GM20000 (cell line): ENCODE measurements at regions not wholly inside any gene's neighbourhood (a gene's known extent, or its start where the extent isn't known, plus 50 kb on each side); places are given as distances from the start of the nearest gene placed in this dataset.

Experiments
- DNase-seq: peaks from one replicate; pipeline ENCODE4 v3.0.0; 2012; ENCODE audit warnings: low spot score
- CTCF ChIP-seq: IDR thresholded peaks from 2 replicates; pipeline ENCODE4 v1.5.1; 2012; ENCODE audit warnings: mild to moderate bottlenecking, control low read depth; ENCODE audit errors: extremely low read depth, missing control alignments

GRCh38 chr1:29384496-29385015, 148.2 kb downstream of the PTPRU start:
- TF ChIP-seq CTCF = no peak
- DNase-seq = no peak

GRCh38 chr1:29383746-29384371, 147.5 kb downstream of the PTPRU start:
- DNase-seq = no peak
- TF ChIP-seq CTCF = no peak

GRCh38 chr1:29382851-29383745, 146.8 kb downstream of the PTPRU start:
- DNase-seq = no peak
- TF ChIP-seq CTCF = no peak

GRCh38 chr1:29381426-29381825, 145.1 kb downstream of the PTPRU start:
- DNase-seq = no peak
- no peak for TF ChIP-seq CTCF

- DNase-seq = no peak
- no peak for TF ChIP-seq CTCF
Observed at GRCh38 chr1:29380532-29380931, 144.2 kb downstream of the PTPRU start.

- no peak for DNase-seq
- peak; percentile 42 for TF ChIP-seq CTCF
Observed at GRCh38 chr1:29379443-29380073, 143.2 kb downstream of the PTPRU start.
